ENCODE measurements at regions not wholly inside any gene's neighbourhood (a gene's known extent, or its start where the extent isn't known, plus 50 kb on each side); places are given as distances from the start of the nearest gene placed in this dataset.

GRCh38 chr9:130759738-130760137 lies 66.2 kb downstream of the EXOSC2 start:
- peaks cover 30% of the 10 kb centered on the region; the same call in 1 of the 2 replicates for H4K20me1 ChIP-seq (ENCODE audit: control insufficient read depth, insufficient read depth, low read depth, low read length)
- no peak overlapping the region for H3K4me3 ChIP-seq (ENCODE audit: low read length)
- H3K79me2 ChIP-seq (ENCODE audit: control insufficient read depth, low read length), result peaks cover 14% of the 10 kb centered on the region
- H3K27me3 ChIP-seq (ENCODE audit: control insufficient read depth, low read length), result no peaks in the 10 kb centered on the region
- H3F3A ChIP-seq (ENCODE audit: control insufficient read depth, insufficient read depth), result peaks cover 4% of the 10 kb centered on the region; the same call in 1 of the 2 replicates
- no peaks in the 10 kb centered on the region for H3K9me3 ChIP-seq (ENCODE audit: control insufficient read depth, insufficient read depth, low read length)
- TF ChIP-seq CTCF (IDR thresholded peaks at IDR 0.05; ENCODE audit: low read depth, low read length, poor library complexity, severe bottlenecking), result no peak
- TF ChIP-seq EZH2phosphoT487 (IDR thresholded peaks at IDR 0.05; ENCODE audit: borderline replicate concordance, low read length), result no peak
- H3K9me2 ChIP-seq (replicated peaks; ENCODE audit: control insufficient read depth, low read length), result no peaks in the 10 kb centered on the region
- H3K4me1 ChIP-seq (ENCODE audit: control insufficient read depth, low read length), result peaks cover 17% of the 10 kb centered on the region
- no peak overlapping the region for H3K27ac ChIP-seq (ENCODE audit: low read depth, low read length)
- no peak overlapping the region for H3K4me2 ChIP-seq (ENCODE audit: low read length)
- no peaks in the 10 kb centered on the region for H3K36me3 ChIP-seq (ENCODE audit: control insufficient read depth, low read length)

- Histone ChIP-seq H3K27me3 (ENCODE audit: control insufficient read depth, low read length) (no peaks in the 10 kb centered on the region), H4K20me1 (ENCODE audit: control insufficient read depth, insufficient read depth, low read depth, low read length) (peaks cover 10% of the 10 kb centered on the region), H3K4me3 (ENCODE audit: low read length) (no peak overlapping the region), H3K27ac (ENCODE audit: low read depth, low read length) (no peak overlapping the region), H3K36me3 (ENCODE audit: control insufficient read depth, low read length) (no peaks in the 10 kb centered on the region), H3K79me2 (ENCODE audit: control insufficient read depth, low read length) (peaks cover 31% of the 10 kb centered on the region), H3K9me3 (ENCODE audit: control insufficient read depth, insufficient read depth, low read length) (no peaks in the 10 kb centered on the region), H3K9me2 (replicated peaks; ENCODE audit: control insufficient read depth, low read length) (no peaks in the 10 kb centered on the region), H3K4me1 (ENCODE audit: control insufficient read depth, low read length) (peaks cover 16% of the 10 kb centered on the region), H3K4me2 (ENCODE audit: low read length) (no peak overlapping the region), H3F3A (ENCODE audit: control insufficient read depth, insufficient read depth) (no peaks in the 10 kb centered on the region)
- no peak for TF ChIP-seq EZH2phosphoT487 (IDR thresholded peaks at IDR 0.05; ENCODE audit: borderline replicate concordance, low read length)
- no peak for TF ChIP-seq CTCF (IDR thresholded peaks at IDR 0.05; ENCODE audit: low read depth, low read length, poor library complexity, severe bottlenecking)
These were observed 70.0 kb downstream of the EXOSC2 start for GRCh38 chr9:130763331-130764171.

GRCh38 chr9:130765137-130766020 lies 69.7 kb upstream of the ABL1 start:
- H3F3A ChIP-seq (ENCODE audit: control insufficient read depth, insufficient read depth), result no peaks in the 10 kb centered on the region
- H3K79me2 ChIP-seq (ENCODE audit: control insufficient read depth, low read length), result peaks cover 33% of the 10 kb centered on the region
- no peak overlapping the region for H3K27ac ChIP-seq (ENCODE audit: low read depth, low read length)
- no peak overlapping the region for H3K4me3 ChIP-seq (ENCODE audit: low read length)
- H3K9me2 ChIP-seq (replicated peaks; ENCODE audit: control insufficient read depth, low read length), result no peaks in the 10 kb centered on the region
- H3K27me3 ChIP-seq (ENCODE audit: control insufficient read depth, low read length), result no peaks in the 10 kb centered on the region
- no peaks in the 10 kb centered on the region for H3K36me3 ChIP-seq (ENCODE audit: control insufficient read depth, low read length)
- peaks cover 18% of the 10 kb centered on the region for H3K4me1 ChIP-seq (ENCODE audit: control insufficient read depth, low read length)
- no peaks in the 10 kb centered on the region for H3K9me3 ChIP-seq (ENCODE audit: control insufficient read depth, insufficient read depth, low read length)
- no peak for TF ChIP-seq EZH2phosphoT487 (IDR thresholded peaks at IDR 0.05; ENCODE audit: borderline replicate concordance, low read length)
- no peak for TF ChIP-seq CTCF (IDR thresholded peaks at IDR 0.05; ENCODE audit: low read depth, low read length, poor library complexity, severe bottlenecking)
- H4K20me1 ChIP-seq (ENCODE audit: control insufficient read depth, insufficient read depth, low read depth, low read length), result peaks cover 10% of the 10 kb centered on the region; the same call in 1 of the 2 replicates
- no peak overlapping the region for H3K4me2 ChIP-seq (ENCODE audit: low read length)
